GM12892 (cell line): ENCODE measurements at regions not wholly inside any gene's neighbourhood (a gene's known extent, or its start where the extent isn't known, plus 50 kb on each side); places are given as distances from the start of the nearest gene placed in this dataset.

ENCODE experiments used
- POLR2A ChIP-seq: IDR thresholded peaks from 2 replicates; pipeline ENCODE4 v1.6.1; 2011; ENCODE audit warnings: low read depth, low read length, control low read depth
- POLR2AphosphoS5 ChIP-seq: IDR thresholded peaks from 2 replicates; pipeline ENCODE4 v1.6.1; 2011; ENCODE audit warnings: low read depth, low read length, control low read depth

DNA sequence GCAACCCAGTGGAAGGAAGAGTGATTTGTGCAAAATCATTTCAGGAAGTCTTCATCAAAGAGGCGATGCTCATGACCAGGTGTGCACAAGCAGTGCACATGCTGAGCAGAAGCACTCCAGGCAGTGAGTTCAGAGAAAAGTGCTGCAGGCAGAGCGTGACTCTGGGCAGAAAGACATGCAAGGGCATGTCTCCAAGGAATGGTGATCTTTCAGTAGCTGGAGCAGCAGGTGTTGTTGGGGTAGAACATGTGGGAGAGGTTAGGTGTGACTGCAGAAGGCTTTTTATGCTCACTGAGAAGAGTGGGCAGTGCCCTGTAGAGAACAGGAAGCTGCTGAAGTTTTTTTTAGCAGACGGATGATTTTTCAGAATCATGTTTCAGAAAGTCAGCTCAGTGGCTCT is 545.4 kb upstream of the TLE4 start:
- no peak for TF ChIP-seq POLR2AphosphoS5
- TF ChIP-seq POLR2A: no peak
